ENCODE measurements at regions not wholly inside any gene's neighbourhood (a gene's known extent, or its start where the extent isn't known, plus 50 kb on each side); places are given as distances from the start of the nearest gene placed in this dataset.
A peak's percentile ranks its signal among the peaks of the same experiment; 100 is the strongest.

DNA sequence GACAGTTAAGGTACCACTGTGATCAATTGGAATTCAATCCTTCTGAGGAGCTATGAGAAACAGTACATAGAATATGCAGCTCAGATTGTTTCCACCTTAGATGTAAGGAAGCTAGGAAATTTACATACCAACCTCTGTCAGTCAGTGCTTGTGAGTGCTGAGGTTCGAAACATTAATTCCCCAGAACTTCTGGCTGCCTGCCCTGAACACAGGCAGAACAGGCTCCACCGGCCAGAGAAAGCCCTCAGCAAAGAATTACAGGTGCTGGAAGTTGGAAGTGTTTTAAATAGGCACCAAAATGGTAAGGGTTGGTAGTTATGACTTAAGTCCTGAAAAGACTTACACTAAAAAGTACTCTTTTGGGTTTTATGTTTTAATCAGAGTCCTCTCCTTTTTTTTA, 651.8 kb downstream of the C4orf33 start:
- DNase-seq (ENCODE audit: low spot score), result peak; percentile 6
- Histone ChIP-seq H3K79me2 (no peaks in the 10 kb centered on the region), H2AFZ (no peak overlapping the region), H3K4me2 (no peak overlapping the region), H3K4me1 (ENCODE audit: insufficient read depth) (no peaks in the 10 kb centered on the region), H4K20me1 (ENCODE audit: insufficient read depth, poor library complexity, severe bottlenecking) (no peaks in the 10 kb centered on the region), H3K36me3 (replicated peaks; ENCODE audit: insufficient read depth, low read depth) (no peaks in the 10 kb centered on the region), H3K27me3 (no peaks in the 10 kb centered on the region), H3K27ac (no peak overlapping the region), H3K9me2 (replicated peaks; ENCODE audit: insufficient read depth) (no peaks in the 10 kb centered on the region), H3K4me3 (no peak overlapping the region), H3K9me3 (ENCODE audit: low read depth) (no peaks in the 10 kb centered on the region)
- TF ChIP-seq, protein P1, sequence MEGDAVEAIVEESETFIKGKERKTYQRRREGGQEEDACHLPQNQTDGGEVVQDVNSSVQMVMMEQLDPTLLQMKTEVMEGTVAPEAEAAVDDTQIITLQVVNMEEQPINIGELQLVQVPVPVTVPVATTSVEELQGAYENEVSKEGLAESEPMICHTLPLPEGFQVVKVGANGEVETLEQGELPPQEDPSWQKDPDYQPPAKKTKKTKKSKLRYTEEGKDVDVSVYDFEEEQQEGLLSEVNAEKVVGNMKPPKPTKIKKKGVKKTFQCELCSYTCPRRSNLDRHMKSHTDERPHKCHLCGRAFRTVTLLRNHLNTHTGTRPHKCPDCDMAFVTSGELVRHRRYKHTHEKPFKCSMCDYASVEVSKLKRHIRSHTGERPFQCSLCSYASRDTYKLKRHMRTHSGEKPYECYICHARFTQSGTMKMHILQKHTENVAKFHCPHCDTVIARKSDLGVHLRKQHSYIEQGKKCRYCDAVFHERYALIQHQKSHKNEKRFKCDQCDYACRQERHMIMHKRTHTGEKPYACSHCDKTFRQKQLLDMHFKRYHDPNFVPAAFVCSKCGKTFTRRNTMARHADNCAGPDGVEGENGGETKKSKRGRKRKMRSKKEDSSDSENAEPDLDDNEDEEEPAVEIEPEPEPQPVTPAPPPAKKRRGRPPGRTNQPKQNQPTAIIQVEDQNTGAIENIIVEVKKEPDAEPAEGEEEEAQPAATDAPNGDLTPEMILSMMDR (IDR thresholded peaks at IDR 0.05; ENCODE audit: poor library complexity), result no peak
- TF ChIP-seq EZH2phosphoT487 (IDR thresholded peaks at IDR 0.05; ENCODE audit: low read depth, severe bottlenecking, unreplicated experiment) (no peak), EZH2 (IDR thresholded peaks at IDR 0.05; ENCODE audit: borderline replicate concordance) (no peak)
- 65% methylated on average over 2 of the region's 2 CpGs for WGBS (ENCODE audit: low lambda C conversion rate, missing lambda C conversion rate)

DNA sequence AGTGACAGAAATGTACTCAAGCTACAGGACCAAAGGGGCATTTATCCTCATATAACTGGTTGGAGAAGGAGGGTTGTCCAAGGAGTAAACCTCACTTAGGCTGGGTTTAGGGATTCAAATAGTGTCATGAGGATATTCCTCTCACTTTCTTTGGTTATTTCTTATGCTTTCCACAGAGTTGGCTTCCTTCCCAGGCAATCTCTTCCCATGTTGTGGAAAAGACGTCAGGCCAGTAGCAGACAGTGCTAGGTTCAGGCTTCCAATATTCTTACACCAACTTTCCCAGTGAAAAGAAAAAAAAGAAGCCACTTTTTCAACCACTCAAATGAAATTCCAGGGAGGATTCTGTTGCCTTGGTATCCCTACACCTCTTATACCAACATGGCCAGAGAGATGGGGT, 653.0 kb downstream of the C4orf33 start:
- TF ChIP-seq, protein P1 (IDR thresholded peaks at IDR 0.05; ENCODE audit: poor library complexity), result no peak
- TF ChIP-seq EZH2phosphoT487 (IDR thresholded peaks at IDR 0.05; ENCODE audit: low read depth, severe bottlenecking, unreplicated experiment) (no peak), EZH2 (IDR thresholded peaks at IDR 0.05; ENCODE audit: borderline replicate concordance) (no peak)

DNA sequence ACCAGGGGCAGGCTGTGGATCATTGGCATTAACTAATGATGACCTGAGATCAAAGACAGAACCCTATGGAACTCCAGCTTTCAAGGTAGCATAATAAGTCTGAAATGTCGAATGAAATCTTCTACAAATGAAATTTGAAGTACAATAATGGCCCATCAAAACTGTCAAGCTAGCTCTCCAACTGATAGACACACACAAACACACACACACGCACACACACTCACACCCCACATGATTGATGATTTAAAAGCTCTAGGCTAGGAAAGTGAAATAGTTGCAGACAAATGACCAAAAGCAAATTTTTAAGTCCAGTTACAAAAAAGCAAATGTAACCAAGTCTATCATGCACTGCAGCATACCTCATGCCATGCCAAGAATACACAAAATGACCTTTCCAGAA, 655.7 kb downstream of the C4orf33 start:
- TF ChIP-seq, protein P1 (IDR thresholded peaks at IDR 0.05; ENCODE audit: poor library complexity), result no peak
- TF ChIP-seq EZH2phosphoT487 (IDR thresholded peaks at IDR 0.05; ENCODE audit: low read depth, severe bottlenecking, unreplicated experiment) (no peak), EZH2 (IDR thresholded peaks at IDR 0.05; ENCODE audit: borderline replicate concordance) (no peak)
- no peak overlapping the region for H3K4me3 ChIP-seq
- H3K4me2 ChIP-seq, result no peak overlapping the region
- no peaks in the 10 kb centered on the region for H3K27me3 ChIP-seq
- no peak for DNase-seq (ENCODE audit: low spot score)
- no peaks in the 10 kb centered on the region for H3K9me2 ChIP-seq (replicated peaks; ENCODE audit: insufficient read depth)
- no peaks in the 10 kb centered on the region for H3K36me3 ChIP-seq (replicated peaks; ENCODE audit: insufficient read depth, low read depth)
- H4K20me1 ChIP-seq (ENCODE audit: insufficient read depth, poor library complexity, severe bottlenecking), result no peaks in the 10 kb centered on the region
- H3K4me1 ChIP-seq (ENCODE audit: insufficient read depth), result no peaks in the 10 kb centered on the region
- H3K27ac ChIP-seq, result no peak overlapping the region
- no peaks in the 10 kb centered on the region for H3K79me2 ChIP-seq
- H3K9me3 ChIP-seq (ENCODE audit: low read depth), result no peaks in the 10 kb centered on the region
- H2AFZ ChIP-seq, result no peak overlapping the region
- 82% methylated on average over 2 of the region's 2 CpGs for WGBS (ENCODE audit: low lambda C conversion rate, missing lambda C conversion rate)

More for the DNA sequence above, 653.0 kb downstream of the C4orf33 start:
- no peaks in the 10 kb centered on the region for H3K9me3 ChIP-seq (ENCODE audit: low read depth)
- no peak overlapping the region for H3K4me3 ChIP-seq
- no peak for DNase-seq (ENCODE audit: low spot score)
- H3K9me2 ChIP-seq (replicated peaks; ENCODE audit: insufficient read depth), result no peaks in the 10 kb centered on the region
- 65% methylated on average over 1 of the region's 1 CpG for WGBS (ENCODE audit: low lambda C conversion rate, missing lambda C conversion rate)
- no peak overlapping the region for H3K4me2 ChIP-seq
- no peak overlapping the region for H3K27ac ChIP-seq
- no peak overlapping the region for H2AFZ ChIP-seq
- H4K20me1 ChIP-seq (ENCODE audit: insufficient read depth, poor library complexity, severe bottlenecking), result no peaks in the 10 kb centered on the region
- no peaks in the 10 kb centered on the region for H3K4me1 ChIP-seq (ENCODE audit: insufficient read depth)
- no peaks in the 10 kb centered on the region for H3K36me3 ChIP-seq (replicated peaks; ENCODE audit: insufficient read depth, low read depth)
- no peaks in the 10 kb centered on the region for H3K27me3 ChIP-seq
- no peaks in the 10 kb centered on the region for H3K79me2 ChIP-seq

DNA sequence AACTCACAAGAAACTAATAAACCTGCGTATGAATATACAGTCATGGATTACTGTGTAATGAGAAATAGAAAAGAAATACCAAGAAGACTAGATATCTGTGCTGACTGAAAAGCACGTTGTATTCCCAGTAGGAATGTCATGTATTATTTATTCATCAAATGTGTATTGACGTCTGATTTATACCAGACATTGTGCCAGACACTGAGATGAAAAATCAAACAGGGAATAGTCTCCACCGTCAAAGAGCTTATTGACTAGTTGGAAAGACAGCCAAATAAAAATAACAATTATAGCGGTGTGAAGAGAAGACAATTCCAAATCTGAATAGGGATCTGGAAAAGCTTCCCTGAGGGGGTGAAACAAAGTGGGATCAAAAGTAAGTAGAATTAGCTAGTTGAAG, 687.6 kb downstream of the C4orf33 start:
- TF ChIP-seq, protein P1 (IDR thresholded peaks at IDR 0.05; ENCODE audit: poor library complexity), result no peak
- no peak for TF ChIP-seq EZH2phosphoT487 (IDR thresholded peaks at IDR 0.05; ENCODE audit: low read depth, severe bottlenecking, unreplicated experiment)
- no peak for TF ChIP-seq EZH2 (IDR thresholded peaks at IDR 0.05; ENCODE audit: borderline replicate concordance)
- Histone ChIP-seq H3K4me3 (no peak overlapping the region), H3K4me1 (ENCODE audit: insufficient read depth) (no peaks in the 10 kb centered on the region), H3K27ac (no peak overlapping the region), H4K20me1 (ENCODE audit: insufficient read depth, poor library complexity, severe bottlenecking) (no peaks in the 10 kb centered on the region), H3K36me3 (replicated peaks; ENCODE audit: insufficient read depth, low read depth) (no peaks in the 10 kb centered on the region), H3K79me2 (no peaks in the 10 kb centered on the region), H3K9me2 (replicated peaks; ENCODE audit: insufficient read depth) (no peaks in the 10 kb centered on the region), H2AFZ (no peak overlapping the region), H3K27me3 (no peaks in the 10 kb centered on the region), H3K4me2 (no peak overlapping the region), H3K9me3 (ENCODE audit: low read depth) (no peaks in the 10 kb centered on the region)
- no peak for DNase-seq (ENCODE audit: low spot score)
- 77% methylated on average over 5 of the region's 5 CpGs for WGBS (ENCODE audit: low lambda C conversion rate, missing lambda C conversion rate)

Measured in hepatocyte (in vitro differentiated cells).